GM12891 (cell line): ENCODE measurements at regions not wholly inside any gene's neighbourhood (a gene's known extent, or its start where the extent isn't known, plus 50 kb on each side); places are given as distances from the start of the nearest gene placed in this dataset.
"Not testable (repeated sequence)": the region's sequence is repeated elsewhere in the genome, so short reads cannot be mapped to it uniquely, and the experiment has no call there.

Source experiments
- DNase-seq: peaks from one replicate; pipeline ENCODE4 v3.0.0; 2011; ENCODE audit warnings: low spot score; ENCODE audit not compliant: insufficient read length
- FAIRE-seq: peaks from 2 replicates; lab custom pipeline; 2011; peaks lifted over from hg19 to GRCh38; lab: Jason Lieb, UNC
- PAX5 ChIP-seq: IDR thresholded peaks from 2 replicates; pipeline ENCODE4 v1.6.1; 2011; ENCODE audit warnings: low read length, moderate library complexity, mild to moderate bottlenecking; ENCODE audit not compliant: insufficient read depth, severe bottlenecking
- POLR2A ChIP-seq: IDR thresholded peaks from 2 replicates; pipeline ENCODE4 v1.6.1; 2011; ENCODE audit warnings: low read depth, low read length, control low read depth
- POLR2AphosphoS5 ChIP-seq: IDR thresholded peaks from 2 replicates; pipeline ENCODE4 v1.6.1; 2011; ENCODE audit warnings: low read depth, low read length, control low read depth
- POU2F2 ChIP-seq: IDR thresholded peaks from 2 replicates; pipeline ENCODE4 v1.6.1; 2011; ENCODE audit warnings: low read depth, mild to moderate bottlenecking, control low read depth, low read length, moderate library complexity
- SPI1 ChIP-seq: IDR thresholded peaks from 2 replicates; pipeline ENCODE4 v1.6.1; 2011; ENCODE audit warnings: low read depth, low read length, control low read depth
- TAF1 ChIP-seq: IDR thresholded peaks from 2 replicates; pipeline ENCODE4 v1.6.1; 2011; ENCODE audit warnings: low read depth, low read length, control low read depth

DNA sequence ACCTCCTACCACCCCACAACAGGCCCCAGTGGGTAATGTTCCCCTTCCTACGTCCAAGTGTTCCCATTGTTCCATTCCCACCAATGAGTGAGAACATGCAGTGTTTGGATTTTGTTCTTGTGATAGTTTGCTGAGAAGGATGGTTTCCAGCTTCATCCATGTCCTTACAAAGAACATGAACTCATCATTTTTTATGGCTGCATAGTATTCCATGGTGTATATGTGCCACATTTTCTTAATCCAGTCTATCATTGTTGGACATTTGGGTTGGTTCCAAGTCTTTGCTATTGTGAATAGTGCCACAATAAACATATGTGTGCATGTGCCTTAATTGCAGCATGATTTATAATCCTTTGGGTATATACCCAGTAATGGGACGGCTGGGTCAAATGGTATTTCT is 81.6 kb downstream of the P2RY10 start:
- FAIRE-seq: not testable (repeated sequence)

GRCh38 chrX:79035421-79035820 is 90.2 kb downstream of the P2RY10 start:
- FAIRE-seq (no peak), DNase-seq (no peak)
- TF ChIP-seq POLR2A: no peak
- no peak for TF ChIP-seq PAX5
- TF ChIP-seq POU2F2: no peak
- no peak for TF ChIP-seq POLR2AphosphoS5

More for the DNA sequence above, 81.6 kb downstream of the P2RY10 start:
- not testable (repeated sequence) for DNase-seq

GRCh38 chrX:79036157-79036880 is 91.1 kb downstream of the P2RY10 start:
- FAIRE-seq (no peak), DNase-seq (no peak)
- TF ChIP-seq TAF1 (no peak), POLR2AphosphoS5 (no peak), POU2F2 (no peak), SPI1 (no peak), POLR2A (no peak), PAX5 (no peak)

DNA sequence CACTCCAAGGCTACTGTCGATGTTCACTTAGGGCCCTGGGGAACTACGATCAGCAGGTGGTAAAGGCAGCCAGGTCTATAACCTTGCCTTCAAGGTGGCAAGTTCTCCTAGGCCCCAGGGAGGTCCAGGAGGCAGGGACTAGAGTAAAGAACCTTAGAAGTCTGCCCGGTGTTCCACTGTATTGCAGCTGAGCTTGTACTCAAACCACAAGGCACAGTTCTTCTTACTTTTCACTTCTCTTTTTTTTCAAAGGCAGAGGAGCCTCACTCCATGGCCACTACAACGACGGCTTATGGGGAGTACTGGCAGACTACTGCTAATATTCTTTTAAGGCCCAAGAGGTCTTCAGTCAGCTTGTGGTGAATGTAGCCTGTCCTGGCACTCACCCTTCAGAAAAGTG is 78.8 kb upstream of the GPR174 start:
- DNase-seq (no peak), FAIRE-seq (peak; percentile 9)

GRCh38 chrX:79078114-79078513 is 66.4 kb upstream of the GPR174 start:
- FAIRE-seq (no peak), DNase-seq (no peak)
- TF ChIP-seq POLR2AphosphoS5: no peak
- no peak for TF ChIP-seq TAF1
- no peak for TF ChIP-seq PAX5
- no peak for TF ChIP-seq POLR2A
- no peak for TF ChIP-seq POU2F2
- TF ChIP-seq SPI1: no peak

More for the DNA sequence above, 78.8 kb upstream of the GPR174 start:
- TF ChIP-seq TAF1: no peak
- peak; percentile 91 for TF ChIP-seq SPI1

GRCh38 chrX:79079477-79079876 is 65.0 kb upstream of the GPR174 start:
- FAIRE-seq (no peak), DNase-seq (no peak)
- TF ChIP-seq POLR2A (no peak), POU2F2 (no peak), SPI1 (no peak), TAF1 (no peak), POLR2AphosphoS5 (no peak), PAX5 (no peak)

- FAIRE-seq: peak; percentile 23
- no peak for TF ChIP-seq POU2F2
- no peak for TF ChIP-seq PAX5
- no peak for TF ChIP-seq SPI1
- no peak for TF ChIP-seq POLR2A
- no peak for TF ChIP-seq TAF1
- TF ChIP-seq POLR2AphosphoS5: no peak
These were observed 64.3 kb upstream of the GPR174 start for GRCh38 chrX:79080141-79080540.

GRCh38 chrX:79081895-79082512 is 62.5 kb upstream of the GPR174 start:
- peak; percentile 97 for FAIRE-seq

More at GRCh38 chrX:79080141-79080540, 64.3 kb upstream of the GPR174 start:
- no peak for DNase-seq

DNA sequence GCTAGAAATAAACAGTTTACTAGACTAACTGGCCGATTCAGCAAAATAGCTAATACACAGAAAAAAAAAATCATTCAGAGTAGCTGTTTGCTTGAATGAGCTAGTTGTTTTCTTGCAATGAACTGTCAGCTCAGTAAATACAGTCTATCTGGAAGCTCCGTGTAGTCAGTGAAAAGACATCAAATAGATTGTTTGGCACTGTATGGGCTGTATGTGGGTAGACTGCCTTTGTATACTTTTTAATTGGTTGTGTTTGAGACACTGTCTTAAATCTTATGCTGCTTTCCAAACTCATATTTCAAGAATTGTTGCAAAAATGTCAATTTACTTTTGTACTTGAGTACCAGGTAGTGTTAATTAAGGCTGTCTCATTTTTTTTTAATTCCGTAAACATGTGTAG is 61.6 kb upstream of the GPR174 start:
- FAIRE-seq (no peak), DNase-seq (no peak)
- TF ChIP-seq POLR2A: no peak
- no peak for TF ChIP-seq POU2F2
- TF ChIP-seq PAX5: no peak
- TF ChIP-seq SPI1: no peak
- no peak for TF ChIP-seq POLR2AphosphoS5
- TF ChIP-seq TAF1: no peak

More at GRCh38 chrX:79081895-79082512, 62.5 kb upstream of the GPR174 start:
- TF ChIP-seq POLR2A: no peak
- no peak for TF ChIP-seq TAF1
- TF ChIP-seq POU2F2: no peak
- no peak for TF ChIP-seq PAX5
- no peak for TF ChIP-seq SPI1
- no peak for TF ChIP-seq POLR2AphosphoS5
- DNase-seq: no peak

DNA sequence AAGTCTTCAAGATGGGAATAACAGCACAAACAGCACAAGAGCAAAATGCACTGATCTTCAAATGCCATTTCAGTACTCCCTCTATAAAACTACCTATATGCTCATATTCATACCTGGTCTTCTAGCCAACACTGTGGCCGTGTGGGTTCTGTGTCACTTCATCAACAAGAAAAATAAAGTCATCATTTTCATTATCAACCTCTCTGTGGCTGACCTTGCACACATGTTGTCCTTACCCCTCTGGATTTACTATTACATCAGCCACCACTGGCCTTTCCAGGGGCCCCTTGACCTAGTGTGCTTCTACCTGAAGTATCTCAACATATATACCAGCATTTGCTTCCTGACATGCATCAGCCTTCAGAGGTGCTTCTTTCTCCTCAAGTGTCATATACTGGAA is 59.6 kb upstream of the GPR174 start:
- FAIRE-seq (peak; percentile 79), DNase-seq (no peak)
- TF ChIP-seq POLR2A (no peak), SPI1 (no peak), POU2F2 (no peak), TAF1 (no peak), PAX5 (no peak), POLR2AphosphoS5 (no peak)

GRCh38 chrX:79089896-79090584 is 54.4 kb upstream of the GPR174 start:
- FAIRE-seq (peak; percentile 43), DNase-seq (no peak)
- no peak for TF ChIP-seq POU2F2
- TF ChIP-seq SPI1: no peak
- TF ChIP-seq POLR2A: no peak
- no peak for TF ChIP-seq POLR2AphosphoS5
- TF ChIP-seq PAX5: no peak
- TF ChIP-seq TAF1: no peak
